A549 (cell line): ENCODE measurements at regions not wholly inside any gene's neighbourhood (a gene's known extent, or its start where the extent isn't known, plus 50 kb on each side); places are given as distances from the start of the nearest gene placed in this dataset.

Source experiments
- ATAC-seq, 2 experiments: fragments of 200-7000 bp in 1 of 2; fragments of >200 bp in 1 of 2; cut with Nextera tagmentation in 1 of 2; cut with Tn5 transposase in 1 of 2; 3 replicates each; pipeline versions ENCODE4 v1.8.0 to v1.9.1; 2018 to 2020; ENCODE audit warnings: mild to moderate bottlenecking in 1 of 2, moderate library complexity in 1 of 2
- CTCF ChIA-PET: fragments of 300-600 bp; sonication (Branson Sonifier 250); formaldehyde crosslinking; extraction: SDS; loops from one replicate; lab custom pipeline; 2021; ENCODE audit warnings: antibody characterized with exemption, inconsistent platforms; lab: Yijun Ruan, JAX
- POLR2A ChIA-PET: fragments of 350-600 bp; formaldehyde crosslinking; extraction: SDS; loops from one replicate; lab custom pipeline; 2021; ENCODE audit warnings: antibody characterized with exemption, inconsistent platforms; lab: Yijun Ruan, JAX
- DNase-seq, 2 experiments: peaks; one replicate each; pipeline versions ENCODE4 v3.0.0 to v3.0.0-alpha.2; 2011 to 2016; ENCODE audit warnings: low read depth in 1 of 2, low spot score in 1 of 2
- FAIRE-seq: peaks from 2 replicates; lab custom pipeline; 2011; peaks lifted over from hg19 to GRCh38; lab: Jason Lieb, UNC
- H3K27ac ChIP-seq, 2 experiments: fragments of >200 bp; sonication (Bioruptor Twin); formaldehyde crosslinking; 3 replicates each; pipeline ENCODE4 v1.5.1; 2016 to 2017
- H3K4me1 ChIP-seq: fragments of >200 bp; sonication (Bioruptor Twin); formaldehyde crosslinking; 3 replicates; pipeline ENCODE4 v1.6.1; 2016
- H3K4me2 ChIP-seq: fragments of >200 bp; sonication (Bioruptor Twin); formaldehyde crosslinking; 3 replicates; pipeline ENCODE4 v1.6.1; 2016
- H3K4me3 ChIP-seq: fragments of >200 bp; sonication (Bioruptor Twin); formaldehyde crosslinking; 3 replicates; pipeline ENCODE4 v1.5.1; 2016
- H3K9me3 ChIP-seq: fragments of >200 bp; sonication (Bioruptor Twin); formaldehyde crosslinking; 3 replicates; pipeline ENCODE4 v1.6.1; 2016
- BCL3 ChIP-seq: fragments of >200 bp; sonication (Bioruptor Twin); formaldehyde crosslinking; IDR thresholded peaks from 3 replicates; pipeline ENCODE4 v1.6.1; 2016
- CHD2 ChIP-seq: fragments of 150-350 bp; IDR thresholded peaks from 2 replicates; pipeline ENCODE4 v1.6.1; 2014; ENCODE audit warnings: low read length; ENCODE audit not compliant: partially characterized antibody
- ELK1 ChIP-seq: fragments of 150-350 bp; IDR thresholded peaks from 2 replicates; pipeline ENCODE4 v1.6.1; 2014; ENCODE audit warnings: low read depth, mild to moderate bottlenecking, low read length
- FOSB ChIP-seq: fragments of 250-450 bp; sonication (Bioruptor Pico); IDR thresholded peaks from 2 replicates; pipeline ENCODE4 v1.5.0; 2020; ENCODE audit warnings: mild to moderate bottlenecking, moderate library complexity
- FOXS1 ChIP-seq: fragments of 250-450 bp; sonication (Bioruptor Pico); IDR thresholded peaks from 2 replicates; pipeline ENCODE4 v1.5.0; 2020; ENCODE audit warnings: mild to moderate bottlenecking, moderate library complexity
- HEYL ChIP-seq: fragments of 250-450 bp; sonication (Bioruptor Pico); IDR thresholded peaks from 2 replicates; pipeline ENCODE4 v1.8.0; 2021; ENCODE audit warnings: mild to moderate bottlenecking, moderate library complexity
- HMGXB4 ChIP-seq: fragments of 250-450 bp; sonication (Bioruptor Pico); IDR thresholded peaks from 2 replicates; pipeline ENCODE4 v1.5.0; 2021; ENCODE audit warnings: mild to moderate bottlenecking, moderate library complexity, borderline replicate concordance
- HOXB13 ChIP-seq: fragments of 250-450 bp; sonication (Bioruptor Pico); IDR thresholded peaks from 2 replicates; pipeline ENCODE4 v1.5.0; 2020; ENCODE audit warnings: low read depth, mild to moderate bottlenecking, moderate library complexity
- MAZ ChIP-seq: fragments of 150-350 bp; IDR thresholded peaks from 2 replicates; pipeline ENCODE4 v1.6.1; 2014; ENCODE audit warnings: antibody characterized with exemption, low read depth, low read length, borderline replicate concordance
- NFE2L2 ChIP-seq: fragments of 150-350 bp; conservative IDR thresholded peaks from 2 replicates; pipeline ENCODE4 v1.6.1; 2014; ENCODE audit warnings: low read length
- NPAS2 ChIP-seq: fragments of 250-450 bp; sonication (Bioruptor Pico); IDR thresholded peaks from 2 replicates; pipeline ENCODE4 v1.8.0; 2022; ENCODE audit warnings: mild to moderate bottlenecking, moderate library complexity, borderline replicate concordance
- NR3C1 ChIP-seq: fragments of >200 bp; sonication (Bioruptor Twin); formaldehyde crosslinking; IDR thresholded peaks from 3 replicates; pipeline ENCODE4 v1.6.1; 2017
- PHF8 ChIP-seq: fragments of 200-600 bp; sonication (generic); IDR thresholded peaks from 2 replicates; pipeline ENCODE4 v1.6.1; 2016; ENCODE audit warnings: low read depth, mild to moderate bottlenecking, antibody characterized with exemption, moderate library complexity, borderline replicate concordance
- RARB ChIP-seq: fragments of 250-450 bp; sonication (Bioruptor Pico); IDR thresholded peaks from 2 replicates; pipeline ENCODE4 v1.8.0; 2021; ENCODE audit warnings: mild to moderate bottlenecking, moderate library complexity
- TP53 ChIP-seq: fragments of 250-450 bp; sonication (Bioruptor Pico); IDR thresholded peaks from 2 replicates; pipeline ENCODE4 v1.5.0; 2021; ENCODE audit warnings: mild to moderate bottlenecking, moderate library complexity
- ZC3H11A ChIP-seq: fragments of 450-650 bp; IDR thresholded peaks from 2 replicates; pipeline ENCODE4 v1.6.1; 2014; ENCODE audit warnings: antibody characterized with exemption, mild to moderate bottlenecking
- ZFP36 ChIP-seq: fragments of 450-650 bp; IDR thresholded peaks from 2 replicates; pipeline ENCODE4 v1.6.1; 2014; ENCODE audit warnings: borderline replicate concordance; ENCODE audit not compliant: partially characterized antibody
- ZNF302 ChIP-seq: fragments of 250-450 bp; sonication (Bioruptor Pico); IDR thresholded peaks from 2 replicates; pipeline ENCODE4 v1.9.0; 2021; ENCODE audit warnings: inconsistent platforms, mild to moderate bottlenecking, moderate library complexity
- WGBS: methylation state at CpG from one replicate; pipeline ENCODE4 v1.1.6; 2017; ENCODE audit errors: missing lambda C conversion rate; 5-methylcytosine and 5-hydroxymethylcytosine counted together

GRCh38 chr11:112541140-112542046 lies 280.7 kb upstream of the PLET1 start:
- Histone ChIP-seq H3K4me1 (no peaks in the 10 kb centered on the region), H3K4me3 (no peak overlapping the region)
- 4% methylated on average over 3 of the region's 3 CpGs for WGBS
- no peak for ATAC-seq
- CTCF ChIA-PET: no interaction called here
- no peak for TF ChIP-seq MAZ
- TF ChIP-seq, all 56 proteins: peak for 0
- POLR2A ChIA-PET: no interaction called here
- H3K4me2 ChIP-seq: no peak overlapping the region
- H3K9me3 ChIP-seq: no peaks in the 10 kb centered on the region
- no peak overlapping the region for H3K27ac ChIP-seq
- DNase-seq: no peak
- no peak for FAIRE-seq

GRCh38 chr11:112542479-112542878 lies 281.8 kb upstream of the PLET1 start:
- no peaks in the 10 kb centered on the region for H3K4me1 ChIP-seq
- H3K4me3 ChIP-seq: no peak overlapping the region
- H3K9me3 ChIP-seq: no peaks in the 10 kb centered on the region
- H3K27ac ChIP-seq: no peak overlapping the region
- 0% methylated on average over 1 of the region's 1 CpG for WGBS
- no peak for FAIRE-seq
- no peak for TF ChIP-seq TP53 (CRISPR knock-in tag)
- TF ChIP-seq BCL3: no peak
- no peak for TF ChIP-seq ZC3H11A
- no peak for TF ChIP-seq NFE2L2
- no peak for TF ChIP-seq ZNF302 (CRISPR knock-in tag)
- no peak for TF ChIP-seq RARB (CRISPR knock-in tag)
- no peak for TF ChIP-seq ZFP36
- no peak for TF ChIP-seq NPAS2
- TF ChIP-seq PHF8: no peak
- no peak for DNase-seq
- CTCF ChIA-PET: no interaction called here
- ATAC-seq: no peak
- POLR2A ChIA-PET: no interaction called here
- H3K4me2 ChIP-seq: no peak overlapping the region

GRCh38 chr11:112543390-112543789 lies 282.7 kb upstream of the PLET1 start:
- H3K9me3 ChIP-seq: no peaks in the 10 kb centered on the region
- no peaks in the 10 kb centered on the region for H3K4me1 ChIP-seq
- TF ChIP-seq ZC3H11A (no peak), FOSB (no peak), HEYL (no peak), HOXB13 (CRISPR knock-in tag) (no peak), FOXS1 (CRISPR knock-in tag) (no peak), ZNF302 (CRISPR knock-in tag) (no peak), NR3C1 (no peak), ELK1 (no peak), CHD2 (no peak), HMGXB4 (no peak)
- TF ChIP-seq, all 56 proteins: peak for 0
- ChIA-PET CTCF (no interaction called here), POLR2A (no interaction called here)
- Histone ChIP-seq H3K27ac (no peak overlapping the region), H3K4me3 (no peak overlapping the region), H3K4me2 (no peak overlapping the region)
- ATAC-seq (no peak), FAIRE-seq (no peak), DNase-seq (no peak)
- WGBS: 0% methylated on average over 1 of the region's 3 CpGs
